RPMI7951 (cell line): ENCODE measurements at regions not wholly inside any gene's neighbourhood (a gene's known extent, or its start where the extent isn't known, plus 50 kb on each side); places are given as distances from the start of the nearest gene placed in this dataset.

Experiments used
- DNase-seq: peaks from one replicate; pipeline ENCODE4 v3.0.0-alpha.2; 2012; ENCODE audit warnings: low read depth

GRCh38 chr14:61847861-61848260 is 85.6 kb downstream of the SNAPC1 start:
- no peak for DNase-seq

GRCh38 chr14:61854898-61855297 is 92.7 kb downstream of the SNAPC1 start:
- no peak for DNase-seq

GRCh38 chr14:61860294-61860918 is 98.2 kb downstream of the SNAPC1 start:
- DNase-seq = peak; percentile 39

DNA sequence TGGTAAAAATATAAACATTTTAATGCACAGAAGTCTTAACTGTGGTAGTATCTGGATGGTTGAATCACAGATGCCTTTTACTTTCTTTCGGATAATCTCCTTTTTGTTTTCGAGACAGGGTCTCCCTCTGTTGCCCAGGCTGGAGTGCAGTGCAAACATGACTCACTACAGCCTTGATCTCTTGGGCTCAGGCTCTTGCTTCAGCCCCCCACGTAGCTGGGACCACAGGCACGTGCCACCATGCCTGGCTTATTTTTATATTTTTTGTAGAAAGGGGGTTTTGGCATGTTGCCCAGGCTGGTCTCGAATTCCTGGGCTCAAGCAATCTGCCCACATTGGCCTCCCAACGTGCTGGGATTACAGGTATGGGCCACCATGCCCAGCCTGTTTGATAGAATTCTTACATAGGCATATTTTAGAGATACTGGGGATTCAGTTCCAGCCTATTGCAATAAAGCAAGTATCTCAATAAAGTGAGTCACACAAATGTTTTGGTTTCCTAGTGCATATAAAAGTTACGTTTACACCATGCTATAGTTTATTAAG is 99.2 kb downstream of the SNAPC1 start:
- DNase-seq = peak; percentile 4

- no peak for DNase-seq
These were observed 102.2 kb downstream of the SNAPC1 start for GRCh38 chr14:61864329-61864898.

DNA sequence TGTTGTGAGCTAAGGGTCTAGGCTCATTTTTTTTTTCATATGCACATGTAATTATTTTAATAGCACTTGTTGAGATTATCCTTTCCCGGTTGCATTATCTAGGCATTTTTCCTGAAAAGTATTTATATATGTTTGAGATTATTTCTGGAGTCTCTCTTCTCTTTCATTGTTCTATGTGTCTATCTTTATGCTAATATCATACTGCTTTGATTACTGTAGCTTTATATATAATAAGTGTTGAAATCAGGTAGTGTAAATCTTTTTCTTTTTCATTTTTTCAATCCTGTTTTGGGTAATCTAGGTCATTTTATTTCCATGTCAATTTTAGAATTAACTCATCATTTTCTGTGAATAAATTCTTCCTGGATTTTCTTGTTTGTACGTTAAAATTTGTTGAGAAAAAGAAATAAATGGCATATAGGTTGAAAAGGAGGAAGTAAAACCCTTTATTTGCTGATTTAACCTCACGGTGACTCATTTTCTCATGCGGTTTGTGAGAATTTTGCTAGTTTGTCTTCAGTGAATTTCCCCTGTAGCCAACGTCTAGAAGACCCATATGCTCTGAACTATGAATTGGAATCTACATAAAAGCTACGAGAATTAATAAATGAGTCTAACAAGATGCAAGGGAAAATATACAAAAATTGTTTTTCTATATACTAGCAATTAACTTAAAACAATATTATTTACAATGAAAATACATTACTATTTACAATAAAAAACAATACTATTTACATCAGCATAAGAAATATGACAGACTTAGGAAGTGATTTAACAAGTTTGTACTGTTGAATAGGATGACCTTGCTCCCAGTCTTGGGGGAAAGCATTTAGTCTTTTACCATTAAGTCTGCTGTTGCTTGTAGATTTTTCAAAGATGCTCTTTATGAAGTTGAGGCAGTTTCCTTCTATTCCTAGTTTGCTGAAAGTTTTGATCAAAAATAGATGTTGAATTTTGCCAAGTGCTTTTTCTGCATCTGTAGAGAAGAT is 105.0 kb downstream of the SNAPC1 start:
- DNase-seq = peak; percentile 37

DNA sequence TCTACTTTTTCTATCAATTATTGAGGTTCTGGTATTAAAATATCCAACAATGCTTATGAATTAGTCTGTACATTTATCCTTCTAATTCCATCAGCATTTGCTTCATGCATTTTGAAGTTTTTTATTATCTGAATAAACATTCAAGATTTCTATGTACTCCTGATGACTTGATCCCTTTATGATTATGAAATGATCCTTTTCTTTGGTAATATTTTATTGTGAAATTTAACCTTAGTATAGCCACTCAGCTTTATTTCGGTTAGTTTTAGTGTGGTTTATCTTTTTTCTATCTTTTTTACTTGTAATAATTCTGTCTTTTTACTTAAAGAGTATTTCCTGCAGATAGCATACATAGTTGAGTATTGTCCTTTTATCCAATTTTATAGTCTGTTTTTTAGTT is 106.6 kb downstream of the SNAPC1 start:
- no peak for DNase-seq

DNA sequence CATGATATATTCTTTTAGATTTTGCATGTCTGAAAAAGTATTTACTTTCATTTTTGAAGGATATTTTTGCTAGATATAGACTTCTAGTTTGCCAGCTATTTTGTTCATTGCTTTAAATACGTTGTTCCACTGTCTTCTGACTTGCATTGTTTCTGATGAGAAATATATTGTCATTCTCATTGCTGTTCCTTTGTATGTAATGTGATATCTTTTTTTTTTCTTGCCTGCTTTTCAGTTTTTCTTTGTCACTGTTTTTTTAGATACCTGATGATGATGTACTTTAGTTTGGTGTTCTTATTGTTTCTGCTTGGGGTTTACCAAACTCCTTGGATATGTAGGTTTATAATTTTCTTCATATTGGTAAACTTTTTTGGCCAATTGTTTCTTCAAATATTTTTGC is 107.9 kb downstream of the SNAPC1 start:
- no peak for DNase-seq

DNA sequence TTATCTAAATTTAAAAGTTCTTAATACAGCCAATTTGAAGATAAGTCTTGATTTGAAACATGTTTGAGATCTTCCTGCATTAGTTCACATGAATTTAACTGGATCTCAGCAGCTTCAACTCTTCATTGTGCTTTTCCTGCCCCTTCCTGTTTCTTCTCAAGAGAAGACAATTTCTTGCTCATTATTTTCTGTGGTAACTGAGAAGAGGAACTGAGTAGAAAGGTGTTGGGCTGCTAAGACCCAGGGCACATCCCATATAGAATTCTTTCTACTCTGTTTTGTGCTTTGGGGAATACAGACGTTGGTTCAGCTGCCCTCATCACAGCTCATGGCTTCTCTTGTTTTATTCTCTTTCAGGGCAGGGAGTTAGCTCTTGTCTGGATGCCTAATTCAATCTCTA is 110.2 kb downstream of the SNAPC1 start:
- no peak for DNase-seq

DNA sequence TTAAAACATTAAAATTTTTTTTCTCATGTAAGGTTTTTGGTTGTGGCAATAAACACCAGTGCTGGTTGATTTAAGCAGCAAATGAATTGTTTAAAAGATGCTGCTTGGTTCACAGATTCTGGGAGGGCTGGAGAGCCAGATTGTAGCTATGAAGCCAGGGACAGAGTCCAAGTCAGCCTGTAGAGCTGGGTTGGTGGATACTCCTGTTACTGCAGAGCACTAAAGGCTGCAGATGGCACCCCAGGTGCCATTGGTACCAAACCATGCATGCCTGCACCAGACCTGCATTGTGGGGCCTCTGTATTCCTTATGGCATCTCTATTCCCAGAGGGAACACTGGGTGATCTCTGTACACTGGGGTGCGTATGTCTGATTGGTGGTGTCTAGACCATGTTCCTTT is 113.3 kb downstream of the SNAPC1 start:
- DNase-seq = no peak

- DNase-seq = no peak
These were observed 114.3 kb downstream of the SNAPC1 start for GRCh38 chr14:61876362-61877034.

GRCh38 chr14:61877035-61877390 is 114.8 kb downstream of the SNAPC1 start:
- no peak for DNase-seq

GRCh38 chr14:61877768-61878167 is 115.5 kb downstream of the SNAPC1 start:
- no peak for DNase-seq

- no peak for DNase-seq
These were observed 116.7 kb downstream of the SNAPC1 start for GRCh38 chr14:61878931-61879330.

GRCh38 chr14:61881046-61881445 is 118.8 kb downstream of the SNAPC1 start:
- no peak for DNase-seq

GRCh38 chr14:61884711-61885110 is 122.5 kb downstream of the SNAPC1 start:
- DNase-seq = no peak

DNA sequence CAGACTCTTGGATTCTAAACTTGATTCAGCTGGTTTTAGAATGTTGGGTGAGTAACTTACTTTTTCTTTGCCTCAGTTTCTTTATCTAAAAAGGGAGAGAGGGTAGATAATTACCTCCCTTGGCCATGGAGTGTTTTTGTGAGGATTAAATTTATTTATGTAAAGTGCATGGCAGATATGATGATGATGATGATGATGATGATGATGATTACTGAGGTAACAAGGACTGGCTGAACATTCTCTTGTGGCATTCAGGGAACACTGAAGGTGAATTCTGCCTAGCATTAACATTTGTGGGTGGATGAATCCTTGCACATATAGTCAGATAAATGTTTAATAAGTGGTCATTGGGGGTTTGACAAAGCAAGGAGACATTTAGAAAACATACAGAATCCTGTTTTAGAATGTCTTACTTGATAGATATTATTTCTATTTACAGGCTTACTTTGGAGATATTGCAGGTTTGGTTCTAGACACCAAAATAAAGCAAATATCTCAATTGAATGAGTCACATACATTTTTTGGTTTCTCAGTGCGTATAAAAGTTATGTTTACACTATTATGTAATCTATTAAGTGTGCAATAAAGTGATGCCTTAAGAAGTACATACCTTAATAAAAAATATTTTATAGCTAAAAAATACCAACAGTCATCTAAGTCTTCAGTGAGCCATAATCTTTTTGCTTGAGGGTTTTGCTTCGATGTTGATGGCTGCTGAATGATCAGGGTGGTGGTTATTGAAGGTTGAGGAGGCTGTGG is 123.2 kb downstream of the SNAPC1 start:
- no peak for DNase-seq

DNA sequence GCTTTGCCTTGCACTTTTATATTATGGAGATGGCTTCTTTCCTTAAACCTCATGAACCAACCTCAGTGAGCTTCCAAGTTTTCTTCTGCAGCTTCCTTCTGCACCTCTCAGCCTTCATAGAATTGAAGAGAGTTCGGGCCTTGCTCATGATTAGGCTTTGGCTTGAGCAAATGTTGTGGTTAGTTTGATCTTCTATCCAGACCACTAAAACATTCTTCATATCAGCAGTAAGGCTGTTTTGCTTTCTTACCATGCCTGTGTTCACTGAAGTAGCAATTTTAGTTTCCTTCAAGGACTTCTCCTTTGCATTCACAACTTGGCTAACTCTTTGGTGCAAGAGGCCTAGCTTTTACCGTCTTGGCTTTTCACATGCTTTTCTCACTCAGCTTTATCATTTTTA is 125.4 kb downstream of the SNAPC1 start:
- DNase-seq = no peak

DNA sequence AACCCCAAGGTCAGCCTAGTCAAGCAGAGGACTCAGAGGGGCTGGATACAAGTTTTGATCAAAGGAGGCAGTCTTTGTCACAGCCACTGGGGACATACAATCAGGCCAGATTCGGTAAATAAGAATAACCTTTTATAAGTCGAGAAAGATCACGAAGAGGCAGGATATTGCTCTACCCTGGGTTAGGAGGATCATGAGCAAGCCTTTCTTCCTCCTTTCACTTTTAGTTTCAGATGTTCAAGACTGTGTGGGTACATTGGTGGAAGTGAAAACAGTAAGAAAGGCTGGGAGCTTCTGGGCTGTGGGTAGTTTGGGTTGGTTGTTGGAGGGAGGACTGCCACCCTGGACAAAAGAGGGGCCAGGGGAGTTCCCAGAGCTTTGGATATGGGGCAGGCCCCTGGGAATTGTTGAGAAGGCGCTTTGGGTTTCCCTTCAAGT is 127.7 kb downstream of the SNAPC1 start:
- DNase-seq = peak; percentile 5

DNA sequence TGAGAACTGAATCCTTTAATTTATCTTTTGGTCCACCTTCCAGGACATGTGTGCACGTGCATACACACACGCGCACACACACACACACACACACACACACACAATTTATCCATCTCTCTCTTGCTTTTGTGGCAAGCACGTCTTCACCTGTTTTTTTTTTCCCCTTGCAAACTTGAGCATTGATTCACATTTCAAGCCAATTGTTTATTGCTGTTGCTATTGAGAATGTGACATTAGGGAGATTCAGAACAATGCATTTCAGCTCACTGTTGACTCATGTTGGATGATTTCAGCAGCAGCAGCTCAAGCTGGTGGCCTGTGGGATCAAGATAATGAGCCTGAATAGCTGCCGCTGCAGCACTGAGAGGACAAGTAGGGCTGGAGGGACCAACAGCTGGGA is 128.9 kb downstream of the SNAPC1 start:
- DNase-seq = peak; percentile 3

DNA sequence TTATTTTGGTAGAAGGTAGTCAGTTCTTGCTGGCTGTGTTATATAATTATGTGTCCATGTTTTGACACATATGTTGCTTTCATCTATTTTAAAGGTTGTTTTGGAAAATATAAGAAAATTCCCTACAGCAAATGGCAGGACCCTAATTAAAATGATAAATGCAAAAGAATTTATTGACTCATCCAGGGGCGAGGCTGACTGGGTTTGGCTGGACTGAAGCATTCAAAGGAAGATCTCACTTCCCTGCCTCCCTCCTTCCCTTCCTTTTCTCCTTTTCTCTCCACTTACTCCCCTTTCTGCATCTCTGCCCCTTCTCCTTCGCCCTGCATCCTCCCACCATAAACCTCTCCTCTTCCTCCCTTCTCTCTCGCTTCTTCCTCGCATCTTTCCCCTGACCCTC is 129.6 kb downstream of the SNAPC1 start:
- no peak for DNase-seq
